Heart right ventricle (tissue), 16 donors: ENCODE measurements at regions not wholly inside any gene's neighbourhood (a gene's known extent, or its start where the extent isn't known, plus 50 kb on each side); places are given as distances from the start of the nearest gene placed in this dataset.

Experiments
- ATAC-seq, 8 donors: fragments of 200-7000 bp; cut with Tn5 transposase; one replicate each; pipeline ENCODE4 v1.9.1; 2020; ENCODE audit warnings: mild to moderate bottlenecking in 8 of 8, moderate library complexity in 8 of 8, moderate number of reproducible peaks in 1 of 8
- DNase-seq, 2 donors: peaks; one replicate each; pipeline ENCODE4 v3.0.0-alpha.2; 2020
- H3K27ac ChIP-seq, 10 donors: fragments of 200-600 bp; sonication (generic) in 2 of 10; one replicate each; pipeline versions ENCODE4 v1.5.0 to v1.8.0; 2020 to 2022; ENCODE audit warnings: mild to moderate bottlenecking in 3 of 10
- H3K27me3 ChIP-seq, 7 donors: fragments of 200-600 bp; one replicate each; pipeline ENCODE4 v1.8.0; 2021 to 2022; ENCODE audit warnings: mild to moderate bottlenecking in 2 of 7
- H3K36me3 ChIP-seq, 9 donors: fragments of 200-600 bp; sonication (generic) in 1 of 9; one replicate each; pipeline versions ENCODE4 v1.5.0 to v1.8.0; 2020 to 2022; ENCODE audit warnings: mild to moderate bottlenecking in 2 of 9
- H3K4me1 ChIP-seq, 9 donors: fragments of 200-600 bp; sonication (generic) in 1 of 9; one replicate each; pipeline versions ENCODE4 v1.5.0 to v1.8.0; 2020 to 2022; ENCODE audit warnings: mild to moderate bottlenecking in 4 of 9
- H3K4me3 ChIP-seq, 10 donors: fragments of 200-600 bp; sonication (generic) in 2 of 10; one replicate each; pipeline versions ENCODE4 v1.5.0 to v1.8.0; 2020 to 2022; ENCODE audit warnings: mild to moderate bottlenecking in 7 of 10, moderate library complexity in 2 of 10
- H3K9me3 ChIP-seq, 11 donors: fragments of 200-600 bp in 10 of 11; sonication (generic) in 2 of 11; one replicate each; pipeline versions ENCODE4 v1.5.0 to v1.8.0; 2013 to 2022; ENCODE audit warnings: mild to moderate bottlenecking in 2 of 11, control low read depth in 1 of 11, moderate library complexity in 1 of 11
- WGBS, 2 donors: extraction: QIAGEN DNeasy Blood & Tissue Kit; methylation state at CpG; one replicate each; pipeline ENCODE4 v1.1.7; 2013; ENCODE audit warnings: inconsistent platforms in 1 of 2; 5-methylcytosine and 5-hydroxymethylcytosine counted together
- intact Hi-C, 10 donors: fragments of 100-400 bp; cut with DNase I; formaldehyde crosslinking; loops; one replicate each; pipeline versions ENCODE4 v1.11.1 to v1.14.2; 2022
- TF ChIP-seq, protein P1 (sequence below), 9 donors: fragments of 200-600 bp; sonication (generic) in 2 of 9; IDR thresholded peaks; one replicate each; pipeline versions ENCODE4 v1.5.0 to v1.8.0; 2021 to 2022; ENCODE audit warnings: antibody characterized with exemption in 9 of 9, mild to moderate bottlenecking in 5 of 9, moderate library complexity in 1 of 9
- donor health status: Arrhythmogenic right ventricular cardiomyopathy.
- donor health status: ischemic (EF 13 %, LVEDD 7.1; RV severe dilation, severe dysfunction).
- donor health status: healthy with polysubstance abuse.
- donor health status: DM: no; HTN: yes; CAD: no.
- donor health status: DM: no; HTN: no; CAD: no.
- donor health status: ischemic (EF 25% LVEDD 6.9; RV normal size, moderate dysfunction).
- donor health status: ischemic (EF 25% LVEDD 5.7; RV mildly dilated, moderate dysfunction).
- donor health status: healthy.
- donor health status: DM: yes; HTN: yes; CAD: no.
- donor health status: Ischemic cardiomyopathy.
- donor health status: ischemic (EF 35%, LVEDD 5.7; RV mildly dilated, moderate dysfunction).
- donor health status: nonischemic (EF 11% LVEDD 7.7; RV severe dilation, severe dysfunction).
- donor health status: DM: yes; HTN: yes; CAD: no.
- donor health status: PGD.
- donor health status: ischemic (EF 29% LVEDD 5.4; RV normal size, mild dysfunction).
- donor health status: nonischemic (EF 23%, LVEDD 6.1; RV moderate dilation, normal function).

DNA sequence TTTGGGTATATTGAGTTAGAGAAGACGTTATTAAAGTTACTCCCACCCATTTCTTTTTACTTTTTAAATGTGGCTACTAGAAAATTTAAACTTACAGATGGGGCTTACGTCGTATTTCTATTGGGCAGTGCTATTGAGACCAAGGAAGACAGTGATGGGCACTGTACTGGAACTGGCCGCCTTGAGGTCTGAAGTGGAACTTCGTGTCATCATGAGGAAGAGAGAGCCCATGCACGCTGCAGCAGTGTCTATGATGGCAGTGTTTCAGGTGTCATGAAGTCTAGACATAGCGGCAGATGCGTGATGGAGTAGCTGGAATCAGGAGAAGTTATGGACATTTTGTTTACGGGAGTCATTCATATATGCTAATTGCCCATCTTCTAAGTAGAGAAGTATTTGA lies 143.7 kb downstream of the LRRC70 start:
- intact Hi-C loops = no loop called here
- TF ChIP-seq, protein P1, sequence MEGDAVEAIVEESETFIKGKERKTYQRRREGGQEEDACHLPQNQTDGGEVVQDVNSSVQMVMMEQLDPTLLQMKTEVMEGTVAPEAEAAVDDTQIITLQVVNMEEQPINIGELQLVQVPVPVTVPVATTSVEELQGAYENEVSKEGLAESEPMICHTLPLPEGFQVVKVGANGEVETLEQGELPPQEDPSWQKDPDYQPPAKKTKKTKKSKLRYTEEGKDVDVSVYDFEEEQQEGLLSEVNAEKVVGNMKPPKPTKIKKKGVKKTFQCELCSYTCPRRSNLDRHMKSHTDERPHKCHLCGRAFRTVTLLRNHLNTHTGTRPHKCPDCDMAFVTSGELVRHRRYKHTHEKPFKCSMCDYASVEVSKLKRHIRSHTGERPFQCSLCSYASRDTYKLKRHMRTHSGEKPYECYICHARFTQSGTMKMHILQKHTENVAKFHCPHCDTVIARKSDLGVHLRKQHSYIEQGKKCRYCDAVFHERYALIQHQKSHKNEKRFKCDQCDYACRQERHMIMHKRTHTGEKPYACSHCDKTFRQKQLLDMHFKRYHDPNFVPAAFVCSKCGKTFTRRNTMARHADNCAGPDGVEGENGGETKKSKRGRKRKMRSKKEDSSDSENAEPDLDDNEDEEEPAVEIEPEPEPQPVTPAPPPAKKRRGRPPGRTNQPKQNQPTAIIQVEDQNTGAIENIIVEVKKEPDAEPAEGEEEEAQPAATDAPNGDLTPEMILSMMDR (IDR thresholded peaks at IDR 0.05) = no peak
- Histone ChIP-seq H3K36me3 (no peaks in the 10 kb centered on the region), H3K9me3 (no peaks in the 10 kb centered on the region), H3K4me1 (peaks cover 0 to 4% (median 0%) of the 10 kb centered on the region in 9 donors), H3K27ac (no peak overlapping the region), H3K4me3 (no peak overlapping the region), H3K27me3 (no peaks in the 10 kb centered on the region)
- DNase-seq = no peak
- no peak for ATAC-seq
- WGBS, 2 donors = 81 to 92% methylated on average over 9 of the region's 9 CpGs

DNA sequence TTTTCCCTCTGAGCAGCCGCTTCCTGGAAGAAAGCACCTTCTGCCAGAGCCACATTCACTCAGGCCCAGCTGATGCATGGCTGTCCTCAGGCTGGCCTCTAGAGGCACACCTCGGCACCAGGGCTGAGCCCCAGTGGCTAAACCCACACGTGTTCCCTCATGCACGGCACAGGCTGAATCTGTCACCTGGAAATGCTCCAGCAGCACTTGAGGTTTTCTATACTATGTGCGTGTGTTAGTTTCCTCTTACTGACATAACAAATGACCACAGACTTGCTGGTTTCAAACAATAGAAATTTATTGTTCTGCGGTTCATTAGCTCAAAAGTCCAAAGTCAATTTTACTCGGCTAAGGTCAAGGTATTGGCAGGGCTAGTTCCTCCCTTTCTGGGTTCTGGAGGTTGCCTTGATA lies 141.4 kb downstream of the LRRC70 start:
- peaks cover 0 to 7% (median 0%) of the 10 kb centered on the region in 9 donors for H3K4me1 ChIP-seq
- no peak overlapping the region for H3K4me3 ChIP-seq
- WGBS, 2 donors = 48 to 53% methylated on average over 7 of the region's 7 CpGs
- TF ChIP-seq, protein P1 (IDR thresholded peaks at IDR 0.05) = peak in 3 of 9 donors; percentile 8 to 17 (median 16)
- DNase-seq (no peak), ATAC-seq (peak in 2 of 8 donors; percentile 45 to 46)
- no peaks in the 10 kb centered on the region for H3K9me3 ChIP-seq
- H3K36me3 ChIP-seq = no peaks in the 10 kb centered on the region
- intact Hi-C loops = no loop called here
- H3K27me3 ChIP-seq = no peaks in the 10 kb centered on the region
- no peak overlapping the region for H3K27ac ChIP-seq

DNA sequence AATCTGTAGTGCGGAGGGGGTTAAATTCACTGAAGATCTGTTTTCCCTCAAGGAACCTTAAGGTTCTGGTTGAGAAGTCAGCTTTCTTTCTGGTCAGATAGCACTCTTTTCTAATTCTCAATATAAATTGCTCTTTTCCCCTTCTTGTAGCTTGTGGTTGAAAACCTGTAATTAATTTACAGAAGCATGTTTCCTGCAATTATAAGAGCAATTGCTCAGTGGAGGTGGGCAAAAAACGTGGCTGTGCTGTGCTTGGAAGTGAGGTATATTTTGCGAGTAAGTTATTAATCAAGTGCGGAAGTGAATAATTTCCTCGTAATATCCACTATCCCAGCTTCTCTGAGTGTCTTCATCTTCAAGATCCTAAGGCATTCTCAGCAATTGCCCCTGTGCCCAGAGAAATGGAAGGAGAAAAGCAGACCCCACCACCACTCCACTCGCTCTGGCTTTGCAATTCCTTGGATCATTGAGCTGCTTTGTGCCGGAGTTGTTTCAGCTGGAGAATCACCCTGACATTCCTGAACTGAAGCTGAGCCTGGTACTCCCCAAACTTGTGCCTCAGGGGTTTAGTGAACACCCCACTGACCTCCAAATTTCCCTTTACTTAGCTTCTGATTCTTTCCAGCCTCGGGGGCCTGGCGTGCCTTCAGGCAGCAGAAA lies 140.6 kb downstream of the LRRC70 start:
- H3K9me3 ChIP-seq = no peaks in the 10 kb centered on the region
- no peaks in the 10 kb centered on the region for H3K27me3 ChIP-seq
- WGBS, 2 donors = 91% methylated on average over 9 of the region's 9 CpGs
- TF ChIP-seq, protein P1 (IDR thresholded peaks at IDR 0.05) = no peak
- no peak overlapping the region for H3K27ac ChIP-seq
- no peaks in the 10 kb centered on the region for H3K36me3 ChIP-seq
- no peak overlapping the region for H3K4me3 ChIP-seq
- no peak for ATAC-seq
- H3K4me1 ChIP-seq = peaks cover 0 to 7% (median 0%) of the 10 kb centered on the region in 9 donors
- intact Hi-C loops = no loop called here
- DNase-seq = no peak

DNA sequence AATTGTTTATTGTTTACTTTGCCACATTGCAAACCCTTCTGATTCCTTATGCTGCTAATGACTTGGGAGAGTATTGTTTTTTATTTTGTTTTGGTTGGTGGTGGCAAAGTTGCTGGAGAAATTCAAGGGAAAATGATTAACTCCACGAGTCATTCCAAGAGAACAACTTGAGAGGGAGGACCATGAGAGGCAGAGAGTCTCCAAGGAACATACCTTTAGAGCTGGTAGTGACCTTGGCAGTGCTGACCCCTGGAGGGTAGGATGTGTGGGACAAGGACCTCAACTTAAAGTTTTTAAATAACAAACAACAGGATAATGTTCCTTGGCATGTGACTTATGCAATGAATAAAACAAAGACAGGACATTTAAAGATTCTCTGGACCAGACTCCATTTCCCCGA lies 139.7 kb downstream of the LRRC70 start:
- ATAC-seq (no peak), DNase-seq (no peak)
- Histone ChIP-seq H3K27ac (no peak overlapping the region), H3K4me1 (peaks cover 0 to 7% (median 0%) of the 10 kb centered on the region in 9 donors), H3K36me3 (no peaks in the 10 kb centered on the region), H3K27me3 (no peaks in the 10 kb centered on the region), H3K4me3 (no peak overlapping the region), H3K9me3 (no peaks in the 10 kb centered on the region)
- TF ChIP-seq, protein P1 (IDR thresholded peaks at IDR 0.05) = peak in 3 of 9 donors; percentile 6 to 27 (median 13)
- intact Hi-C loops = no loop called here
- WGBS, 2 donors = 79 to 91% methylated on average over 2 of the region's 2 CpGs
